DND-41 (cell line): ENCODE measurements at regions not wholly inside any gene's neighbourhood (a gene's known extent, or its start where the extent isn't known, plus 50 kb on each side); places are given as distances from the start of the nearest gene placed in this dataset.

Source experiments
- CTCF ChIP-seq: IDR thresholded peaks from 2 replicates; pipeline ENCODE4 v1.5.1; 2012; ENCODE audit warnings: borderline replicate concordance, low read length, moderate library complexity, mild to moderate bottlenecking; ENCODE audit not compliant: poor library complexity, severe bottlenecking; ENCODE audit errors: extremely low read depth
- EZH2 ChIP-seq: IDR thresholded peaks from 3 replicates; pipeline ENCODE4 v1.6.1; 2012; ENCODE audit warnings: borderline replicate concordance, low read depth, mild to moderate bottlenecking, moderate library complexity, low read length, inconsistent platforms; ENCODE audit not compliant: severe bottlenecking

- no peak for TF ChIP-seq CTCF
- TF ChIP-seq EZH2, result no peak
Observed at GRCh38 chr1:112260699-112261098, 135.3 kb upstream of the CTTNBP2NL start.
